NB4 (cell line): ENCODE measurements at regions not wholly inside any gene's neighbourhood (a gene's known extent, or its start where the extent isn't known, plus 50 kb on each side); places are given as distances from the start of the nearest gene placed in this dataset.

ENCODE experiments used
- DNase-seq: peaks from one replicate; pipeline ENCODE4 v3.0.0; 2010; ENCODE audit warnings: low read depth
- H3K4me3 ChIP-seq: one replicate; pipeline ENCODE4 v1.5.1; 2011; ENCODE audit warnings: mild to moderate bottlenecking, low read depth, low read length, moderate library complexity
- CTCF ChIP-seq: IDR thresholded peaks from one replicate; pipeline ENCODE4 v1.5.1; 2012; ENCODE audit warnings: low read depth, low read length
- MYC ChIP-seq: IDR thresholded peaks from 2 replicates; pipeline ENCODE4 v1.6.1; 2011; ENCODE audit warnings: low read depth, low read length
- POLR2A ChIP-seq: IDR thresholded peaks from 2 replicates; pipeline ENCODE4 v1.6.1; 2011; ENCODE audit warnings: mild to moderate bottlenecking; ENCODE audit not compliant: insufficient read length; ENCODE audit errors: extremely low read depth
- TF ChIP-seq, protein P1 (sequence below): IDR thresholded peaks from 2 replicates; pipeline ENCODE4 v1.6.1; 2011; ENCODE audit warnings: low read depth, low read length

DNA sequence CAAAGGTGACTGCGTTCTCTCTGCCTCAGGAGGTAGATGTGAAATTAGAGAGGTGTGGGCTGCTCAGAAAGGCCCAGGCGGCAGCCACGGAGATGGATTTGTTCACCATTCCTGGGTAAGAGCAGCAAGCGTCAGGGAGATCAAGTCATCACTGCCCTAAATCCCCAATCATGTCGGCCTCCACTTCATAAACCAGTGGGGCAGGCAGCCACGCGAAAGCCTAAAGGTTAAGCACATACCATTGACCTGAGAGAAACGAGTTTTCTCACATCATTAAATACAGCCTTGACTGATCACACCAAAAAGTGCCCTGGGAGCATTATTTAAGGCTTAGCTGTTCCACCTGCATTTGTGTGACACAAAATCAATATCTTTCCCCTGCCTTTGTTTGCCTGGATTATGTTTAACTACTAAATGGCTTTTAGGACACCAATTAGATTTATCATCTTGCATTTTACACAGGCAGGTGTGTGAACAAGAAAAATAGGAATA is 50.7 kb upstream of the FOXB1 start:
- DNase-seq = no peak
- H3K4me3 ChIP-seq = no peak overlapping the region
- TF ChIP-seq, protein P1, sequence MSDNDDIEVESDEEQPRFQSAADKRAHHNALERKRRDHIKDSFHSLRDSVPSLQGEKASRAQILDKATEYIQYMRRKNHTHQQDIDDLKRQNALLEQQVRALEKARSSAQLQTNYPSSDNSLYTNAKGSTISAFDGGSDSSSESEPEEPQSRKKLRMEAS = no peak
- TF ChIP-seq CTCF = no peak

DNA sequence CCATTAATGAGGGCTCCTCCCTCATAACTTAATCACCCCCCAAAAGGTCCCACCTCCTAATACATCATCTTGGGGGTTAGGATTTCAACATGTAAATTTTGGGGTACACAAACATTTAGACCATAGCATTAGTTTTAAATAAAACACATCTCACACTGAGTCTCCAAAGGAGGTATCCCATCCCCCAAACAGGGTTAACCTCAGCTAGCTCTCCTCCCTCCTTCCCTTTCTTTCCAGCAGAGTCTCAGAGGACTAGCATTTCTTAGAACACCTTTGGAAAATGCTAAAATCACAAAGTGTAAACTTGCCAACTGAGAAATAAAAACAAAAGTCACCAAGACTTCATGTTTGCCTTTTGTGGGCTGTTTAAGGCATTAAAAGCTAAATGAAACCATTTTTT is 51.2 kb upstream of the FOXB1 start:
- no peak overlapping the region for H3K4me3 ChIP-seq
- no peak for DNase-seq
- TF ChIP-seq POLR2A (no peak), CTCF (no peak), MYC (no peak)
- TF ChIP-seq, protein P1 = no peak

GRCh38 chr15:59950603-59951388 is 53.3 kb upstream of the FOXB1 start:
- no peak for DNase-seq
- no peak overlapping the region for H3K4me3 ChIP-seq
- TF ChIP-seq, protein P1 = no peak

GRCh38 chr15:59948924-59949613 is 55.0 kb upstream of the FOXB1 start:
- H3K4me3 ChIP-seq = no peak overlapping the region
- TF ChIP-seq POLR2A (no peak), MYC (no peak), CTCF (no peak)
- TF ChIP-seq, protein P1 = no peak
- no peak for DNase-seq

- TF ChIP-seq POLR2A (no peak), CTCF (no peak), MYC (no peak)
- TF ChIP-seq, protein P1 = no peak
- no peak overlapping the region for H3K4me3 ChIP-seq
- no peak for DNase-seq
Measured at GRCh38 chr15:59946084-59946483, 58.0 kb upstream of the FOXB1 start.

DNA sequence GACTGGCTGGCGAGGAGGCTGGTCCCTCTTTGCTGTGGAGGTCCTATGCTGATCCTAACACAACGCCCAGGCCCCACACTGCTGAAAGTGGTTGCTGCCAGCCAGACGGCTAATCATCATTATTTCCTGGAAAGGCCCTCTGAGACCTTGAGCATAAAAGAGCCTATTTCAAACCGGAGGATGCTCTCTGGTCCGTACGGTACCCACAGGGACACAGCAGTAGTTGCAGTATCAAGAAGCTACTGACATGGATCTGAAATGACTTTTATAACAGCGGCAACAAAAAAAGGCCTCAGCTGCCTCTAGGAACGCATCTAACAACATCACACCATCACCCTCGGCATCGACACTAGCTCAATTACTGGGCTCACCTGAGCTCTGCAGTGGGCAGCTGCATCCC is 59.1 kb upstream of the FOXB1 start:
- no peak overlapping the region for H3K4me3 ChIP-seq
- TF ChIP-seq POLR2A (no peak), CTCF (no peak), MYC (no peak)
- TF ChIP-seq, protein P1 = no peak
- DNase-seq = no peak
